A673 (cell line): ENCODE measurements at regions not wholly inside any gene's neighbourhood (a gene's known extent, or its start where the extent isn't known, plus 50 kb on each side); places are given as distances from the start of the nearest gene placed in this dataset.

Experiments used
- EZH2 ChIP-seq: fragments of 200-600 bp; sonication (generic); IDR thresholded peaks from 2 replicates; pipeline ENCODE4 v1.6.1; 2017; ENCODE audit warnings: borderline replicate concordance, low read depth, mild to moderate bottlenecking, mixed read lengths, antibody characterized with exemption, low read length; ENCODE audit not compliant: poor library complexity, severe bottlenecking
- TF ChIP-seq, protein P1 (sequence below): fragments of 300-800, 200-600 bp; sonication (generic); conservative IDR thresholded peaks from 2 replicates; pipeline ENCODE4 v1.5.1; 2017; ENCODE audit warnings: low read depth, mild to moderate bottlenecking, antibody characterized with exemption, low read length, moderate library complexity, mixed read lengths

GRCh38 chr7:148523550-148523949 is 67.0 kb upstream of the C7orf33 start:
- TF ChIP-seq, protein P1, sequence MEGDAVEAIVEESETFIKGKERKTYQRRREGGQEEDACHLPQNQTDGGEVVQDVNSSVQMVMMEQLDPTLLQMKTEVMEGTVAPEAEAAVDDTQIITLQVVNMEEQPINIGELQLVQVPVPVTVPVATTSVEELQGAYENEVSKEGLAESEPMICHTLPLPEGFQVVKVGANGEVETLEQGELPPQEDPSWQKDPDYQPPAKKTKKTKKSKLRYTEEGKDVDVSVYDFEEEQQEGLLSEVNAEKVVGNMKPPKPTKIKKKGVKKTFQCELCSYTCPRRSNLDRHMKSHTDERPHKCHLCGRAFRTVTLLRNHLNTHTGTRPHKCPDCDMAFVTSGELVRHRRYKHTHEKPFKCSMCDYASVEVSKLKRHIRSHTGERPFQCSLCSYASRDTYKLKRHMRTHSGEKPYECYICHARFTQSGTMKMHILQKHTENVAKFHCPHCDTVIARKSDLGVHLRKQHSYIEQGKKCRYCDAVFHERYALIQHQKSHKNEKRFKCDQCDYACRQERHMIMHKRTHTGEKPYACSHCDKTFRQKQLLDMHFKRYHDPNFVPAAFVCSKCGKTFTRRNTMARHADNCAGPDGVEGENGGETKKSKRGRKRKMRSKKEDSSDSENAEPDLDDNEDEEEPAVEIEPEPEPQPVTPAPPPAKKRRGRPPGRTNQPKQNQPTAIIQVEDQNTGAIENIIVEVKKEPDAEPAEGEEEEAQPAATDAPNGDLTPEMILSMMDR, result no peak
- TF ChIP-seq EZH2, result no peak
